ENCODE measurements at regions not wholly inside any gene's neighbourhood (a gene's known extent, or its start where the extent isn't known, plus 50 kb on each side); places are given as distances from the start of the nearest gene placed in this dataset.

GRCh38 chr20:10883166-10883565, 209.4 kb upstream of the JAG1 start:
- H3K4me3 ChIP-seq, result no peak overlapping the region
- TF ChIP-seq, protein P1, sequence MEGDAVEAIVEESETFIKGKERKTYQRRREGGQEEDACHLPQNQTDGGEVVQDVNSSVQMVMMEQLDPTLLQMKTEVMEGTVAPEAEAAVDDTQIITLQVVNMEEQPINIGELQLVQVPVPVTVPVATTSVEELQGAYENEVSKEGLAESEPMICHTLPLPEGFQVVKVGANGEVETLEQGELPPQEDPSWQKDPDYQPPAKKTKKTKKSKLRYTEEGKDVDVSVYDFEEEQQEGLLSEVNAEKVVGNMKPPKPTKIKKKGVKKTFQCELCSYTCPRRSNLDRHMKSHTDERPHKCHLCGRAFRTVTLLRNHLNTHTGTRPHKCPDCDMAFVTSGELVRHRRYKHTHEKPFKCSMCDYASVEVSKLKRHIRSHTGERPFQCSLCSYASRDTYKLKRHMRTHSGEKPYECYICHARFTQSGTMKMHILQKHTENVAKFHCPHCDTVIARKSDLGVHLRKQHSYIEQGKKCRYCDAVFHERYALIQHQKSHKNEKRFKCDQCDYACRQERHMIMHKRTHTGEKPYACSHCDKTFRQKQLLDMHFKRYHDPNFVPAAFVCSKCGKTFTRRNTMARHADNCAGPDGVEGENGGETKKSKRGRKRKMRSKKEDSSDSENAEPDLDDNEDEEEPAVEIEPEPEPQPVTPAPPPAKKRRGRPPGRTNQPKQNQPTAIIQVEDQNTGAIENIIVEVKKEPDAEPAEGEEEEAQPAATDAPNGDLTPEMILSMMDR (IDR thresholded peaks at IDR 0.05), result no peak
- no peaks in the 10 kb centered on the region for H3K27me3 ChIP-seq
- DNase-seq (no peak), ATAC-seq (no peak)
- no peaks in the 10 kb centered on the region for H3K4me1 ChIP-seq
- no peaks in the 10 kb centered on the region for H3K36me3 ChIP-seq
- intact Hi-C loops (cut with DNase I), result no loop called here
- H3K9me3 ChIP-seq, result peaks cover 0 to 7% (median 0%) of the 10 kb centered on the region in 11 donors
- H3K27ac ChIP-seq, result no peak overlapping the region
- WGBS, 2 donors, result 85 to 88% methylated on average over 3 of the region's 3 CpGs

GRCh38 chr20:10893321-10893720, 219.5 kb upstream of the JAG1 start:
- peaks cover 0 to 2% (median 0%) of the 10 kb centered on the region in 11 donors for H3K9me3 ChIP-seq
- H3K27me3 ChIP-seq, result no peaks in the 10 kb centered on the region
- no peak overlapping the region for H3K4me3 ChIP-seq
- TF ChIP-seq, protein P1 (IDR thresholded peaks at IDR 0.05), result no peak
- no peaks in the 10 kb centered on the region for H3K4me1 ChIP-seq
- intact Hi-C loops (cut with DNase I), result no loop called here
- H3K36me3 ChIP-seq, result no peaks in the 10 kb centered on the region
- DNase-seq (no peak), ATAC-seq (no peak)
- no peak overlapping the region for H3K27ac ChIP-seq
- WGBS, 2 donors, result 82% methylated on average over 3 of the region's 3 CpGs

DNA sequence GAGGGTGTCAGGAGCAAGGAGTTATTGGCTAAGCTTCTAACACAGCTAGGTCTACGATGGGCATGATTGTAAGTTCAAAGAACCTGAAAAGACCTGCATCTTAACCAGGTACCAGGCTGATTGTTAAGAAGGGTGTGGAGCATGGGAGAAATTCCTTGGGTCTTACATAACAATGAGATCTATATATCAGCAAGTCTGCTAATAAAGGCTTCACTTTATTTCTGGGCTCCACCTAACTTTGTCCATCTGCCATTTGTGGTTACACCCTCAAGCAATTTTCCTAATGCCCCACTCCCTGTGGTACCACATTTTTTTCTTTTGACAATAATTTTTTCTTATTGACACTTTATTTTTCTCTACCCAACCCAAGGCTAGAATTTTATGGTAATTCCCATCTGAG, 223.5 kb upstream of the JAG1 start:
- no peaks in the 10 kb centered on the region for H3K27me3 ChIP-seq
- no peak for DNase-seq
- no peak overlapping the region for H3K27ac ChIP-seq
- WGBS, 2 donors, result 96 to 100% methylated on average over 1 of the region's 1 CpG
- H3K4me3 ChIP-seq, result no peak overlapping the region
- intact Hi-C loops (cut with DNase I), result no loop called here
- TF ChIP-seq, protein P1 (IDR thresholded peaks at IDR 0.05), result no peak
- H3K9me3 ChIP-seq, result no peaks in the 10 kb centered on the region
- peaks cover 0 to 5% (median 0%) of the 10 kb centered on the region in 9 donors for H3K4me1 ChIP-seq
- ATAC-seq, result no peak
- no peaks in the 10 kb centered on the region for H3K36me3 ChIP-seq

DNA sequence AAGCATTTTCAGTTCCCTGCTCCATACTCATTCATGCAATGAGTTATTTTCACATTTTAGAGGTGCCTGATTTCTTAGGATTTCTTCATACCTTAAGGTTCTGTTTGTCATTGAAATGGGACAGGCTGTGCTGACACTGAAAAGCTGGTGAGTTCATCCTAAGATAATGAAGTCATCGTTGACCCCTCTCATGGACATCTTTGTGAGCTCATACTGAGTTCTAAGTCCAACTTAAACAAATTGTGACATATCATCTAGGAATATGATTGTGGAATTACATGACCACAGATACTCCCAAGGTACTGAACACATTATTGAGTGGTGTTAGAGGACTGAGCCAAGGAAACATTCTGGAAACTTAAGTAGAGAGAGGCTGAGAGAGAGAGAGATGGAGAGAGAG, 224.8 kb upstream of the JAG1 start:
- intact Hi-C loops (cut with DNase I), result no loop called here
- Histone ChIP-seq H3K27ac (no peak overlapping the region), H3K9me3 (no peaks in the 10 kb centered on the region), H3K27me3 (no peaks in the 10 kb centered on the region), H3K36me3 (no peaks in the 10 kb centered on the region), H3K4me3 (no peak overlapping the region), H3K4me1 (peaks cover 0 to 12% (median 0%) of the 10 kb centered on the region in 9 donors)
- TF ChIP-seq, protein P1 (IDR thresholded peaks at IDR 0.05), result no peak
- WGBS, 2 donors, result 62 to 70% methylated on average over 1 of the region's 1 CpG
- peak in 2 of 8 donors; percentile 64 to 88 for ATAC-seq
- no peak for DNase-seq
